GM19467 (cell line): ENCODE measurements at regions not wholly inside any gene's neighbourhood (a gene's known extent, or its start where the extent isn't known, plus 50 kb on each side); places are given as distances from the start of the nearest gene placed in this dataset.

Source experiments
- ATAC-seq: cut with Tn5 transposase; IDR thresholded peaks from one replicate; pipeline ENCODE4 v1.9.1; 2021; ENCODE audit warnings: mild to moderate bottlenecking, moderate library complexity; ENCODE audit not compliant: unreplicated experiment

GRCh38 chr6:137816688-137817618, 50.1 kb upstream of the TNFAIP3 start:
- ATAC-seq = no peak
